PC-3 (cell line): ENCODE measurements at regions not wholly inside any gene's neighbourhood (a gene's known extent, or its start where the extent isn't known, plus 50 kb on each side); places are given as distances from the start of the nearest gene placed in this dataset.

ENCODE experiments used
- CTCF ChIP-seq: fragments of 300-600 bp; sonication (generic); conservative IDR thresholded peaks from 2 replicates; pipeline ENCODE4 v1.5.1; 2017; ENCODE audit warnings: antibody characterized with exemption, low read depth, mild to moderate bottlenecking, low read length
- EZH2 ChIP-seq: fragments of 300-600 bp; sonication (generic); IDR thresholded peaks from one replicate; pipeline ENCODE4 v1.6.1; 2017; ENCODE audit warnings: antibody characterized with exemption, mild to moderate bottlenecking, low read length; ENCODE audit not compliant: unreplicated experiment
- EZH2phosphoT487 ChIP-seq: fragments of 300-600 bp; sonication (generic); IDR thresholded peaks from 2 replicates; pipeline ENCODE4 v1.6.1; 2018; ENCODE audit warnings: mild to moderate bottlenecking, antibody characterized with exemption, low read length, borderline replicate concordance

- TF ChIP-seq CTCF (no peak), EZH2phosphoT487 (no peak), EZH2 (no peak)
Observed at GRCh38 chr12:67892259-67893021, 96.8 kb upstream of the IFNG-AS1 start.
